Suprapubic skin (tissue), 3 donors: ENCODE measurements at regions not wholly inside any gene's neighbourhood (a gene's known extent, or its start where the extent isn't known, plus 50 kb on each side); places are given as distances from the start of the nearest gene placed in this dataset.

Source experiments
- CTCF ChIP-seq, 2 donors: fragments of 200-600 bp in 1 of 2; fragments of 450-650 bp in 1 of 2; sonication (generic) in 1 of 2; IDR thresholded peaks; one replicate each; pipeline ENCODE4 v1.5.1; 2016 to 2019; ENCODE audit warnings: antibody characterized with exemption in 2 of 2, mild to moderate bottlenecking in 1 of 2, moderate library complexity in 1 of 2
- POLR2A ChIP-seq, 2 donors: fragments of 450-650 bp; IDR thresholded peaks; one replicate each; pipeline ENCODE4 v1.6.1; 2017; ENCODE audit warnings: antibody characterized with exemption in 2 of 2, mild to moderate bottlenecking in 2 of 2, moderate library complexity in 2 of 2

GRCh38 chr6:91681296-91681695 lies 1094.4 kb upstream of the MAP3K7 start:
- TF ChIP-seq POLR2A (IDR thresholded peaks at IDR 0.05) = no peak
- TF ChIP-seq CTCF (IDR thresholded peaks at IDR 0.05) = no peak
